ENCODE measurements at regions not wholly inside any gene's neighbourhood (a gene's known extent, or its start where the extent isn't known, plus 50 kb on each side); places are given as distances from the start of the nearest gene placed in this dataset.

DNA sequence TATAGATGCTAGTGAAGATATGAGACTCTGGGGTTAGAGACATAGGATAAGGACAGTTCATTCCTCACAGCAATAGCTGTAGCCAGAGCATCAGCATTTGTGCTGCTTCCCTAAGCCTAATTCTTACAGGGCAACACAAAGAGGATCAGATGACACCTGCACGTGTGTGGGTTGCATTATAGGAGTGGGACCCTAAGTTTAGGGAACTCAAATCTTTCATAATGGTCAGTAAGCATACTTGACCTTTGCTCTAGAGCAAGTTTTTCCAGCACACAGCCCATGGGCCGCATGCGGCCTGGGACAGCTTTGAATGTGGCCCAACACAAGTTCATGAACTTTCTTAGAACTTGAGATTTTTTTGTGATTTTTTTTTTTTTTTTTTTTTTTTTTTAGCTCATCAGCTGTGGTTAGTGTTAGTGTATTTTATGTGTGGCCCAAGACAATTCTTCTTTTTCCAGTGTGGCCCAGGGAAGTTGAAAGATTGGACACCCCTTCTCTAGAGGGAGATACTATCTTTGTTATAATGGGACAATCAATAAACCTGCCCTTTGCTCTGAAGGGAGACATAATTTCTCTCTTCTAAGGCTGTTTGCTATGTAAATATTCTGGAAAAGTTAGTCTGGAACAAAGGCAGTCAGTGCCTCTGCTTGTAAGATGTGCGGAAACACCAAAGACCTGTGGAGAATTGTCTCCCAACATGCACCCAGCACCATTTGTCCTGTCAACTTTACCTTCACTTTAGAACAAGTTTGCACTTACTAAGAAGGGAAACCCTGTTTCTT, 650.2 kb downstream of the ZNF674 start:
- in situ Hi-C loops (cut with HindIII; ENCODE audit: low sequenced_read_pairs): no loop called here

DNA sequence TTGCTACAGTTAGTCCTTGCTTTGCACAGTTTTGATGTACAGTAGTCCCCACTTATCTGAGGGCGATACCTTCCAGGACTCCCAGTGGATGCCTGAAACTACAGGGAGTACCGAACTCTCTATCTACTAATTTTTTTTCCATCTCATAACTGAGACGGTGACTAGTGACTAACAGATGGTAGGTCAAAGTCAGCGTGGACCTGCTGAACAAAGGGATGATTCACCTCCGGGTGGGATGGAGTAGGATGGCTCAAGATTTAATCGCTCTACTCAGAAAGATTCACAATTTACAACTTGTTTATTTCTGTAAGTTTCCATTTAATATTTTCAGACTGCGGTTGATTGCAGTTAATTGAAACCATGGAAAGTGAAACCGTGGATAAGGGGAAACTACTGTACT, 655.8 kb downstream of the ZNF674 start:
- in situ Hi-C loops (cut with HindIII; ENCODE audit: low sequenced_read_pairs): no loop called here

DNA sequence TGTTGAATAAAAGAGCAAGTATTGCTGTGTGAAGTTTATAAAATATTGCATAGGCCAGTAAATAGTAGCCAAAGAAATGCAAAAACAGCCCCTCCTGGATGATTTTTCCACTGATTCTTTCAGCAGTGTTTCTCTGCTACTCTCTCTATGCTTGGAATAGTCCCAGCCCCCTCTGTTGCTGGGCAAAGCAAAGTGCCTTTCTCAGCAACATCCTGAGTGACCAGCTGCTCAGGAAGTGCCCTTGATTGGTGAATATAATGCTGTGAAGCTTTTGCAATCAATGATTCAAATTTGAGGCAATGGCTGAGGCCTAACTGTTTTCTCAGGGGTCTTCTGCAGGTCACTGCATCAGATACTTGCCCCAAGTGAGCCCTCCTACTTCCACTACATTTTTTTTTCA, 656.7 kb downstream of the ZNF674 start:
- in situ Hi-C loops (cut with HindIII; ENCODE audit: low sequenced_read_pairs): no loop called here

DNA sequence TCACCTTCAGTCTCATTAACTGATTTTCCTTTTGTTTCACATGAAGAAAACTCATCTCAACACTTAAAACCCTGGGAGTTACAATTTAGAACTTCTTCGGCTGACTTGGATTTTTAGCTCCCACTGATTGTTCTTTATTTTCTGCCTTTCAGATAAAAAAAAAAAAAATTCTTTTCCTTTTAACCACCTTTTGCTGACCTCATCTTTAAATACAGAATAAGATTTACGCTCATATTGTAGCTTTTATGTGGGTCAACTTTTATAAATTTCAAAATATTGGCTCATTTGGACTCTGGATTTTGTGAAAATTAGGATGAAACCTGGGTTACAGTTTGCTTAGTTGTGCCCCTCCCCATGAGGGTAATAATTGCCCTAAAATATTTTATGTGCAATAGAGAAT, 659.3 kb downstream of the ZNF674 start:
- in situ Hi-C loops (cut with HindIII; ENCODE audit: low sequenced_read_pairs): no loop called here

DNA sequence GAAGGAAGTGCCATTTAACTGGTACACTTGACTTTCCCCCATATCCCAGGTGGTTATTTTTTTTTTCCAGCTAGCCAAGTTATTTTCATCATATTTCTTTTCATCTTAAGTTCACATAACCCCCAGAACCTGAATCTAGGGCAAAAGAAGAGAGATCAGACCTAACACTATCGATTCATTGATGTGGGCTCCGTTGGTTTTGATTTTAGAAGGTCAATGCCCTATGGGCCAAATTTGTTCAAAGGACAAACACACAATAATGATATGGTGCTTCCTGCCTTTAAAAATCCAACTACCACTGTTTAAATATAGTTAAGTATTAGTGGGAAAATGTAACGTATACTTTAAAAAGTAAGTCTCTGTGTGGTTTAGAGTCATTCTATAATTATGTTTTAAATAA, 665.7 kb downstream of the ZNF674 start:
- in situ Hi-C loops (cut with HindIII; ENCODE audit: low sequenced_read_pairs): no loop called here

DNA sequence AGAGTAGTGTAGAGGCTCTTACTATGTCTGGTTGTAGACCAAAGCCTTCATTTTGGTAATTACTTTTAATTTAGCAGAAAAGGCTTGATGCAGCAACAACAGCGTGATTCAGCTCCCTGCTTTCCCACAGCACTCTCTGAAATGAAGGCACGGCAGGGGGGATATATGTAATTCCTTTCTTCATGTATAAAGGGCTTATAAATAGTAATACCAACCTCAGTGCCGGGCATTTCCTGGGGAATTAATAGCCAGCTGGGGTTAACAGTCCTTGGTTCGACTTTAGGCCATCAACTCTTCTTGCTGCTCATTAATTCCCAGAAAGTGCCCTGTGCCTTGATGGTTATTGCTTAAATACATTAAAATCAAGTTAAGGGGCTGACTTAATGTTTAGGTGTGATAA, 669.0 kb downstream of the ZNF674 start:
- in situ Hi-C loops (cut with HindIII; ENCODE audit: low sequenced_read_pairs): no loop called here

DNA sequence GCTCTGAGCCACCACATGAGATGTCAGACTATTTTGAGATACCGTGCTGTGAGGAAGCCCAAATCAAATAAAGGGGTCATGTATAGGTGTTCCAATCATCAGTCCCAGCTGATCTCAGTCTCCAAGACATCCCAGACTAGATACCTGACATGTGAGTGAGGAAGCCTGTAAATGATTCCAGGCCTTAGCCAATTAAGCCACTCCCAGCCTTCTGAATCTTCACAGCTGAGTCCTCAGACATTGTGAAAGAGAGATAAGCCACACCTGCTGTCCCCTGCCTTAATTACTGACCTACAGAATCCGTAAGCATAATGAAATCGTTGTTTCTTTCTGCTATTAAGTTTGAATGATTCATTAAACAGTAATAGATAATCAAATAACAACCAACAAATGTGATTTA, 671.4 kb downstream of the ZNF674 start:
- in situ Hi-C loops (cut with HindIII; ENCODE audit: low sequenced_read_pairs): no loop called here

DNA sequence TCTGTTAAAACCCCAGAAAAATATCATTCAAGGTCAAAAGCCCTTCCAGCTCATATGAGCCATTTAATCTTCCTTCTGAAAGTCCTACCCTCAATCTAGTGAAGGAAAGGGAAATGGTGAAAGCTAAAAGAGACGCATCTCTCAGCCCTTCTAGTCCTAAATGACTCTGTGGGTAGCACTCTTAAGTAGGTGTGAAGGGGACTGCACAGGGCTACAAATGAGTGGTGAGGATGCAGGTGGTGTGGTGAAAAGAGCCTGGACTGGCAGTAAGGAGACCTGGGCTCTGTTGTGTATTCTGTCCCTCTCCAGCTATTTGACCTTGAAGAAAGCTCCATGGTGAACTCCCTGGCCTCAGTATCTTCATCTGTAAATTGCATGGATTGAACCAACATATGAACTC, 671.8 kb upstream of the DIPK2B start:
- in situ Hi-C loops (cut with HindIII; ENCODE audit: low sequenced_read_pairs): no loop called here

DNA sequence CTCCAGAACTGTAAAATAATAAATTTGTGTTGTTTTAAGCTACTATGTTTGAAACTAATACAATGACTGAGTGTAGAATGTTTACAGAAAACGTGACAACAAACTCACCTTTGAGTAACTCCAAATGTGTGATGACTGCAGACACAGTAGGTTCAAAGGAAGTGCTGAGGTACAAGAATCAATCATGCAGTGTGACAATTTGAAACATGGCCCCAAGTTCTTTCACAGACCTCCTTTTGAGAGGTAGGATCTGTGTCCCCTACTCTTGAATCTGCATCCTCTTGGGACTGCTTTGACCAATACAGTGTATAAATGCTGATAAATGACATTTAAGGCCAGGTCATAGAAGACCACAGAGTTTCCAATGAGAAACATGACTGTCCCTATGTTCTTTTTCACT, 667.7 kb upstream of the DIPK2B start:
- in situ Hi-C loops (cut with HindIII; ENCODE audit: low sequenced_read_pairs): no loop called here

DNA sequence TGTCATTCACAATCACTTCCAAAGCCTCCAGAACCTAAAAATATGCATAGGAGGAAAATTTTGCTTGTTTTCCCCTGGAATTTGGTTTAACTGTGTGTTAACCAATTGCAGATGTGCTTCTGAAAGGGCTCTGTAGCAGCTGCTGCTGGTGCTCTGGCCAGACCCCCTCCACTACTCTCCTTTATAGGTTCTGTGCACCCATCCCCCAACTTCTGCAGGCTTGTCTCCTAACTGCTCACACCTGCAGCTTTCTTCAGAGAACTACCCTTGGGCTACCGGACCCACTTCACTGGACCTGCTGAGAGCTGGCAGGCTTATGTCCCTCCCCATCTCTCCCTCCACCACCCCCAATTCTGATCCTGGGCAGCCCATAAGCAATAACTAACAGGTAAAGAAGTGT, 662.1 kb upstream of the DIPK2B start:
- in situ Hi-C loops (cut with HindIII; ENCODE audit: low sequenced_read_pairs): no loop called here

DNA sequence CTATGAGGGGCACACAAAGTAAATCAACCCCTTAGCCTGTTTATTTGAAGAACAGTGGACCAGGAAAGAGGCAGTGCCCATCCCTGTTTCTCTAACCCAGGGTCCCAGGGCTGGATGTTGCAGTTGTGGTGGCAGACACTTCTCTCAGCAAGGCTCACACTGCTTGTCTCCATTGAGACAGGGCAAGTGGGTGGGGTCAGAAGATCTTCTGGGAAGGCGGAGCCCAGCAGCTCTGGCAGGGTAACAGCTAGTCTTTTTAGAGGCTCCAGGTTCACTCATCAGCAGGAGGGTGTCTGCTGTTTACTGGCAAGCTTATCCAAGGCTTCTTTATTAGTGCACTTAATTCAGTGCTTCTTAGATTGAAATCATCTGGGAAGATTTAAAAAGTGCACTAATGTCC, 659.8 kb upstream of the DIPK2B start:
- in situ Hi-C loops (cut with HindIII; ENCODE audit: low sequenced_read_pairs): no loop called here

DNA sequence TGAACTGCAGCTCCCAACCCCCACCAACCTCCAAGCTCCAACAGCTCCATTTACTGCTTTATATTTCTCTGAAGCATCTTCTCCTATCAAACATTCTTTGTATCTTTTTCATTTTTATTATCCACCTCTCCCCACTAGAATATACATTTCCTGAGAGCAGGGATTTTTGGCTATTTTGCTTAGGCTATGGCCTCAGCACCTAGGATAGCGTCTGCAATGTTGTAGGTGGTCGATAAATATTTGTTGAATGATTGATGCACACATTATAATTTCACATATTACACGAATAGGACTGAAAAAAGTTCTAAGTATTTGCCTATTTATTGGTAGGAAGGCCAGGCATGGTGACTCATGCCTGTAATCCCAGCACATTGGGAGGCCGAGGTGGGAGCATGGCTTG, 658.7 kb upstream of the DIPK2B start:
- in situ Hi-C loops (cut with HindIII; ENCODE audit: low sequenced_read_pairs): no loop called here

DNA sequence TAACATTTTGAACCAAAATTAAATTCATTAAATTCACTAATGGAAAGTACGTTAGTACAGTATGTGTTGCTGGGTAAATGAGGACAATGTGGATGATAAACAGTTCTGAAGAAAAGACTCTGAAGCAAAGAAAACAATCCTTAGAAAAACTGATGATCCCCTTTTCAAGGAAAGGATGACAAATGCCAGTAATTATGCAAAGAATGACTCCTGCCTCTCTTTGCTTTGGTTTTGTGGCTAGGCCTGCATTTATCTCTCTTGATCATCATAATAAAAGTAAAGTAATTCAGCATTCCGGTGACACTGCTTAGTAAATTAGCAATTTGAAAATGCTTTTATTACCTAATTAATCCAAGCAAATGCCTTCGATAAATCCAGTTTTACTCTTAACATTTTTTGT, 652.2 kb upstream of the DIPK2B start:
- in situ Hi-C loops (cut with HindIII; ENCODE audit: low sequenced_read_pairs): no loop called here

DNA sequence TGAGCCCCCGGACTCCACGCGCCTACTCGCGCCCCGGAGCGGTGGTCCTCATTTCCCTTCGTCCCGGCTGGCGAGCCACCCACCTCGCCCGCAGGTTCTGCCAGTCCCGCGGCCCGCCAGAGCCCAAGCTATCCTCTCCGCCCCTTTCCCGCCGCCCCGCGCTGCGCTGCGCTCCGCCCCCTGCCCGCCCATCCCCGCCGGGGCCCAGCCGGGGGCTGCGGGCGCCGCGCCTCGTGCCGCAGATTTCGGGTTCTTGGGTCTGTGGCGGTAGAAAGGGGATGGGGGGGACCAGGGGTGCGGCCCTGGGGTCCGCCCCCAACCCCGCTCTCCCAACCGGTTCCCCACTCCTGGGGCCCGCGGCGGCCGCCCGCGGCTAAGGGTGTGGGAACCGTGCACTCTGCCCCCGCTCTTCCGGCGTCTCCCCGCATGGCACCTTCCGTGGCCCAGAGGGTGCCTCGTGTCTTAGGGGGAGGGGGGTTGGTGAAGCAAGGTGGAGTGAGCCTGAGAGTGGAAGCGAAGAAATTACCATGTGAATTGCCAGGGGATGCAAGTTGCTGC, 650.8 kb upstream of the DIPK2B start:
- in situ Hi-C loops (cut with HindIII; ENCODE audit: low sequenced_read_pairs): no loop called here

DNA sequence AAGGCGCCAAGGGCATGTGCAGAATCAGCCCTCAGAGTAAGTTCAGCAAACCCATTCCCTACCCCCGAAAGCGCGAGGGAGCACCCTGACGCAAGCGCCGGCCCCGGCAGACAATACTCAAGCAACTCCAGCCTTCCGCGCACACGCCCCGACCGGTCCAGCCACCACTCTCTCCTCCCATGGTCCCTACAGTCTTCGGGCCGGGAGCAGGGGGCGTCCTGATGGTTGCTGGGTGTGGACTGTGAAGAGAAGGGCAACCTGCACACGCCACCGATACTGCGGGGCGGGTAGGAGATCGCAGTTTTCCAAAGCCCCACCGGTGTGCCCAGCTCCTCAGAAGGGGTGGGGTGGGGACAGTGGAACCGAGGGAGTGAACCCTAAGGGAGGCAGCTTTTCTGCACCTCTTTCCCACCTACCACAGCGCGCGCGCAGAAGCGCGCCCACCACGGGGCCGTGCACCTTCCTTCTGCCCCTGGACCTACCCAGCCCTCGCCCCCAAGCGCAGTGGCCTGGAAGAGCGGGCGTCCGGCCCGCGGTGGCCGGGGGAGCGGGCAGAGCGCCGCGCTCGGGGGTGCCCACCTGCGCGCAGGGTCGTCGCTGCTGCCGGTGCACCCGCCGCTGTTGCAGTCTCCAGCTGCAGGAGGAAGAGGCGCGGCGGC, 650.2 kb upstream of the DIPK2B start:
- in situ Hi-C loops (cut with HindIII; ENCODE audit: low sequenced_read_pairs): no loop called here

DNA sequence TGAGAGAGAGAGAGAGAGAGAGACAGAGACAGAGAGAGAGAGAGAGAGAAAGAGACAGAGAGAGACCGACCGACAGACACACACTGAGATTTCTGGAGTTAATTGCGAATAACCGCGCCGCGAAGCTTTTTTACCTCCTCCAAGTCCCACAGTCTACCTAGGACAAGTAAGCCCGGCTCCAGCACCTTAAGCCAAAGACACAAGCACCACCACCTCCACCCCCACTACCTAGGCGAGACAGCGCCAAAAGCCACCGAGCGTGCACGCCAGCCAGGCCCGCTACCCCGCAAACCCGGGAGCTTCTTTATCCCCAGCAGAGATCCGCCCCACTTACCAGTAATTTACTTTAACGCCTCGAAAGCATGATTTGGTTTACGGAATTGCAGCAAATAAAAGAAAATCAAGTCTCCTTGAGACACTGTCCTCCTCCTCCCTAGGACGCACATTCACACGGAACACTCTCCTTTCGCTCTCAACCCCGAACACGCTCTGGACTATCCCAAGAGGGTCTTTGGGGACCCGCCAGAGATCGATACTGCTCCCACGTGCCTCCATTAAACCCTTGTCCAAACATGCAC, 649.6 kb upstream of the DIPK2B start:
- in situ Hi-C loops (cut with HindIII; ENCODE audit: low sequenced_read_pairs): no loop called here

DNA sequence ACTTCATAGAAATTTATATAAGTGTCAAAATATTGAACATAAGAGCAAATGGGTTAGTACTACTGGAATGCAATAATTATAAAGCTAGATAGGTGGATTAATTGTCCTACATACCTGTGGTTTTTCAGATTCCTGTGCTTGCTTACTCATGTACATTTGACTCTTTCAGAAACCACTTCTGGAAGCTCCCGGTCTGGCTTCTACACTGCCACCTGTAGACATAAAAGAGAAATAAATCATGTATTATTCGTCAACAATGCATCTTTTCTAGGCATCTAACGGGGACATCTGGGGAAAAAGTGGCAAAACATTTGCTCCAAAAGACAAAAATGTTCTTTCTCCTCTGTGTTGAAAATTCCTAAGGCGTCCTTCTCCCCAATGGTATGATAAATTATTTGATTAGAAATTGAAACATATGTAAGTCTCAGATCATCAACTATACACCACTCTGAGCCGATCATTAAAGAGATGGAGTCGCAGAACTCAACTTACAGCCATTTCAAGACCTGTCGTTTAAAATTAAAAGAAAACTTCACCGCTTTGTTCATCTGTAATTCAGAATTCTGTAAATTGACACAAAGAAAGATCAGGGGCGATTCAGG, 648.7 kb upstream of the DIPK2B start:
- in situ Hi-C loops (cut with HindIII; ENCODE audit: low sequenced_read_pairs): no loop called here

DNA sequence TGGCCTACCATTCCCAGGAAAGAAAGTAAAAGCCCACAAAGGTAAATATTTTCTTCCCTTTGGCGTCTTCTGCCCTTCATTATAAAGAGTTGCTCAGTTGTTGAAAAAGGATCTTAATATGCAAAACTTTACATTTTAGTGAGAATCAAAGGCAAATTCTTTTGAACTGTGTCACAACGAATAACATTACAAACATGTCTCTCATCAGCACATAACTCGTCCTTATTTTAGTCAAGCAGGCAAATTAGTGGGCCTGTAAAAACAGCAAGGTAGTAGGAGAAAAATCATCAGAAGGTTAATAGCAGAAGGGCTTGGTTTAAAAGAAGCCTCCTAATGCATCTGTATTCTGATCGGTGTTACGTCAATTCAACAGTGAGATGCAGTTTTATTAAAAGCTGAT, 647.3 kb upstream of the DIPK2B start:
- in situ Hi-C loops (cut with HindIII; ENCODE audit: low sequenced_read_pairs): no loop called here

DNA sequence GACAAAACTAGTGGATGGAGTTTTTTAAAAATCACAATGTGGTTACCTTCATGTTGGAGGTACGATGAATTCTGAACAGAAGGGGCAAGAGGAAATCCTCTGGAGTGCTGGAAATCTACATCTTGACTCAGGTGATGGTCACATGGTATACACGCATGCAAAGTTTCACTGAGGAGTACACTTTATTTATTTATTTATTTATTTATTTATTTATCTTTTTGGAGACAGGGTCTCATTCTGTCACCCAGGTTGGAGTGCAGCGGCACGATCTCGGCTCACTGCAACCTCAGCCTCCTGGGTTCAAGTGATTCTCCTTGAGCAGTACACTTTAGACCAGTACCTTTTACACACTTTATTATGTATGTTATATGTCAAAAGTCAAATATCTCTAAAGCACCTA, 645.7 kb upstream of the DIPK2B start:
- in situ Hi-C loops (cut with HindIII; ENCODE audit: low sequenced_read_pairs): no loop called here

DNA sequence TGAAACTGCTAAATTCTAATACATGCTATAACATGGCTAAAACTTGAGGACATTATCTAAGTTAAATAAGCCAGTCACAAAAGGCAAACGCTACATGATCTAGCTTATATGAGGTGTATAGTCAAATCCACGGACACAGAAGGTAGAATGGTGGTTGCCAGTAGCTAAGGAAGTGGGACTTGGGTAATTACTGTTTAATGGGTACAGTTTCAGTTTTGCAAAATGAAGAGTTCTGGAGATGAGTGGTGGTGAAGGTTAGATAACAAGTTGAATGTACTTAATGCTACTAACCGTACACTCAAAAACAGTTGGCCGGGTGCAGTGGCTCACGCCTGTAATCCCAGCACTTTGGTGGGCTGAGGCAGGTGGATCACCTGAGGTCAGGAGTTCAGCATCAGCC, 644.5 kb upstream of the DIPK2B start:
- in situ Hi-C loops (cut with HindIII; ENCODE audit: low sequenced_read_pairs): no loop called here

DNA sequence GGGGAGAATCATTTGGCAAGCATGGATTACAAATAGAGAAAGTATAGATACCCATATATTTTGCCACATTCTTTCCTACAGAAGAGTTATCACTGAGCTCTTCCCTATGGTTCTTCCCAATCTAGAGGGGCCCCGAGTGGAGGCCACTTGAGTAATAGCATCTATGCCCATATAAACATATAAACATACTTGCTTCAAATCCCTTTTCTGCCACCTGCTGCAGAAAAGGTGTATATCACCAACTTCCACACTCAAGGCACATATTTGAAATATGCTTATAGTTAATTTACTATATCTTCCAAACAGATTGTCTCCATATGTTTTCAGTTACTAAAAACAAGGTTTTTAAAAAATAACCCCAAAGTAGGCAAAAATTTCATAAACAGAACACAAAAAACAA, 642.8 kb upstream of the DIPK2B start:
- in situ Hi-C loops (cut with HindIII; ENCODE audit: low sequenced_read_pairs): no loop called here

DNA sequence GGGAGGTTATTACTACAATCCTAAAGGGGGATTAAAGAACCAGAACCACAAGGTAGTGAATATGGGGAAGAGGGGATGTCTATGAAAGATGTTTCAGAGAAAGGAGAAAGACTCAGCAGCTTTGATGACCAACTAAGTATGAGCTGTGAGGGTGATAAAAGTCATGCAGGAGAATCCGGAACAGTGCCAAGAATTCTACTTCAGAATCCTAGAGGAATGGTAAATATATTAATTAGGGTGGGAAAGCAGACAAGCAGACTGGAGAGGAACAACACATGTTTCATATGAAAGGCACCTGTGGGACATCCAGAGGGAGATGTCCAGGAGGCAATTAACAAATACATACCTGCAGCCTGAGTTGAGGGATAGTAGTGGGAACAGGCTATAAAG, 642.2 kb upstream of the DIPK2B start:
- in situ Hi-C loops (cut with HindIII; ENCODE audit: low sequenced_read_pairs): no loop called here

Data from DLD1 (cell line).